Right ventricle myocardium inferior (tissue), 1 donor: ENCODE measurements at regions not wholly inside any gene's neighbourhood (a gene's known extent, or its start where the extent isn't known, plus 50 kb on each side); places are given as distances from the start of the nearest gene placed in this dataset.

Source experiments
- ATAC-seq: fragments of 200-7000 bp; cut with Tn5 transposase; one replicate; pipeline ENCODE4 v1.9.1; 2020; ENCODE audit warnings: mild to moderate bottlenecking, moderate library complexity
- DNase-seq: peaks from one replicate; pipeline ENCODE4 v3.0.0; 2021; ENCODE audit errors: missing footprints
- intact Hi-C: fragments of 100-400 bp; cut with DNase I; formaldehyde crosslinking; loops from one replicate; pipeline ENCODE4 v1.11.0; 2022
- donor health status: DM: no; HTN: yes; CAD: no; lungs with severe emphysema.

- ATAC-seq (no peak), DNase-seq (no peak)
- intact Hi-C loops: no loop called here
These were observed 60.7 kb upstream of the SOX9 start for GRCh38 chr17:72060084-72060483.

GRCh38 chr17:72063262-72063661 is 57.6 kb upstream of the SOX9 start:
- DNase-seq (no peak), ATAC-seq (peak; percentile 23)
- intact Hi-C loops: no loop called here

DNA sequence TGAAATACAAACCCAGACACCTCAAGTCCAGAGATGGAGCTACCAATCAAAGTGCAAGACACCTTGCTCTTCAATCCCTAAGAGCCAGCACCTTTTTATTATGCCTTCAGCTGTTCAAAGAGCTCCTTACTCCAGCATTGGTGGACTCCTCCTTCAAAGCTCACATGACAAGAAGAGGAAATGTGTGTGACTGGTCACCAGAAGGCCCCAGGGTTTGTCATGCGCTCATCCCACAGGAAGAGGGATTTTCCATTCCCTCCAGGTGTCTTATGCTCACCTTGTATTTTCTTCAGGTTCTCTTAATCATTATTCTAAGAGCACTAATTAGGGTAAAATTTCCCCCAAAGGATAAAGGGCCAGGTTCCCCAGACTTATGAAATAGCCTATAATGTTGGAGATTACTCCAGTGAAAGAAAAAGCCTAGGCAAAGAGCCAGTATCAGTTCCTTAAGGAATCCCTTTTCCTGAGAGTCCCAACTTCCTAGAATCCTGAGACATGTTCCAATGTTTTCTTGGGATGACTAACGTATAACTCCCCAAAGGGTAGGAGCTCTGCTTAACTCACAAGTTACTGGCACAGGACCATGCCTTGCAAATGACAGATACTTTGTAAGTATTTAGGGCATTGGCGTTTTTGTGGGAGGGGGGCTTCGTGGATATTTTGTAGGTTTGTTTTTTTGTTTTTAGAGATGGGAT is 56.9 kb upstream of the SOX9 start:
- ATAC-seq: peak; percentile 71
- intact Hi-C loops: no loop called here
- no peak for DNase-seq

DNA sequence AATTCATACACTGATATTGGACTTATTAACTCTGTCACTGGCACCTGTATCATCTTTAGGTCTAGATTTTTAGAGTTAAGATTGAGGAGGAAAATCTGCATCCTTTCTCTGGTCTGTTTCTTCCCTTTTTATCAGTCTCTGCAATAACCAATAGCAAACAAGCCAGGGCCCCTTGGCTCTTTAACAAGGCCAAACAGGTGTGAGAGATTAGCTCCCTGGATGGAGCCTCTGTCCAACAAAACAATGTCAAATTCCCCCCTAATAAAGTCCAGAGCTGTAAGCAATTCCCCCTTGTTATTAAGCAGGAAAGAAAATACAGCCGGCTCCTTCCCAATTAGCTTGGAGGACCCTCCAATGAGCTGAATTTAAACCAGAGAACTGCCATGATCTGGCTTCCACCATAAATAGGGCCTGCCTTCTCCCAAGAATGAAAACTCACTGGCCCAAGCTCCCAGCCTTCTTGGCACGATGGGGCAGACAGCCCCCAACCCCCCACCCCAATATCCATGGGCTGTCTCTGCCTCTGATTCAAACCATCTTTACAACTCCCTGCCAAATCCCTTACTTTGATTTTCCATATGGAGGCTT is 56.1 kb upstream of the SOX9 start:
- intact Hi-C loops: no loop called here
- DNase-seq (no peak), ATAC-seq (no peak)

GRCh38 chr17:72065556-72065955 is 55.3 kb upstream of the SOX9 start:
- intact Hi-C loops: no loop called here
- DNase-seq: no peak
- no peak for ATAC-seq

DNA sequence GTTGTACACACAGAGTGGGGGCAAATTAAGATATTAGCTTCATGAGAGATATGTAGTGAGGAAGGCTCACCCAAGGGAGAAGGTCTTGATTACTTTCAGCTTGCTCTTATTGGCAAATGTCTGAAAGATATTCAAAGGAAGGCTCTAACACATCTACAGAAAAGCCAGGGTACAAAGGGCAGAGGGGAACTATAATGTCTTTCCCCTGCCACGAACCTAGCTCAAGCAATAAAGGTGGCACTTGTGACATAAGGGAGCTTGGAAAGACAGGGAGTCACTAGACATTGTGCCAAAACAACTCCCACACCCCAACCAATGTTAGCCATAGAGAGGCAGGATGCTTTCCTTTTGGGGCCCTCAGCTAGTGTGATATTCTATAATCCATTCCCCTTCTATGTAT is 52.2 kb upstream of the SOX9 start:
- intact Hi-C loops: no loop called here
- DNase-seq: no peak
- no peak for ATAC-seq

GRCh38 chr17:72069586-72070202 is 51.1 kb upstream of the SOX9 start:
- no peak for ATAC-seq
- DNase-seq: no peak
- intact Hi-C loops: no loop called here
